Chondrocyte (in vitro differentiated cells): ENCODE measurements at regions not wholly inside any gene's neighbourhood (a gene's known extent, or its start where the extent isn't known, plus 50 kb on each side); places are given as distances from the start of the nearest gene placed in this dataset.
A peak's percentile ranks its signal among the peaks of the same experiment; 100 is the strongest.

Experiments
- DNase-seq: peaks from one replicate; pipeline ENCODE4 v3.0.0; 2021; ENCODE audit warnings: mixed read lengths, low spot score
- H3K27ac Mint-ChIP-seq: one replicate; pipeline ENCODE4 v1.8.0; 2021; ENCODE audit warnings: mild to moderate bottlenecking, moderate library complexity, mixed read lengths; ENCODE audit not compliant: unreplicated experiment
- H3K27me3 Mint-ChIP-seq: 2 replicates; pipeline ENCODE4 v1.8.0; 2021; ENCODE audit warnings: low read depth, mixed read lengths
- H3K36me3 Mint-ChIP-seq: 2 replicates; pipeline ENCODE4 v1.8.0; 2021; ENCODE audit warnings: low read depth, mixed read lengths
- H3K4me1 Mint-ChIP-seq: 2 replicates; pipeline ENCODE4 v1.8.0; 2021; ENCODE audit warnings: low read depth, mild to moderate bottlenecking, mixed read lengths
- H3K4me3 Mint-ChIP-seq: one replicate; pipeline ENCODE4 v1.8.0; 2021; ENCODE audit warnings: mild to moderate bottlenecking, moderate library complexity, mixed read lengths; ENCODE audit not compliant: unreplicated experiment
- H3K9me3 Mint-ChIP-seq: 2 replicates; pipeline ENCODE4 v1.8.0; 2021; ENCODE audit warnings: low read depth, mixed read lengths
- TF ChIP-seq, protein P1 (sequence below): fragments of 200-600 bp; sonication (generic); IDR thresholded peaks from 2 replicates; pipeline ENCODE4 v1.5.0; 2021; ENCODE audit warnings: antibody characterized with exemption, mild to moderate bottlenecking, moderate library complexity

- H3K27me3 Mint-ChIP-seq = peaks cover 2% of the 10 kb centered on the region
- H3K4me3 Mint-ChIP-seq = no peak overlapping the region
- DNase-seq = no peak
- no peaks in the 10 kb centered on the region for H3K9me3 Mint-ChIP-seq
- TF ChIP-seq, protein P1, sequence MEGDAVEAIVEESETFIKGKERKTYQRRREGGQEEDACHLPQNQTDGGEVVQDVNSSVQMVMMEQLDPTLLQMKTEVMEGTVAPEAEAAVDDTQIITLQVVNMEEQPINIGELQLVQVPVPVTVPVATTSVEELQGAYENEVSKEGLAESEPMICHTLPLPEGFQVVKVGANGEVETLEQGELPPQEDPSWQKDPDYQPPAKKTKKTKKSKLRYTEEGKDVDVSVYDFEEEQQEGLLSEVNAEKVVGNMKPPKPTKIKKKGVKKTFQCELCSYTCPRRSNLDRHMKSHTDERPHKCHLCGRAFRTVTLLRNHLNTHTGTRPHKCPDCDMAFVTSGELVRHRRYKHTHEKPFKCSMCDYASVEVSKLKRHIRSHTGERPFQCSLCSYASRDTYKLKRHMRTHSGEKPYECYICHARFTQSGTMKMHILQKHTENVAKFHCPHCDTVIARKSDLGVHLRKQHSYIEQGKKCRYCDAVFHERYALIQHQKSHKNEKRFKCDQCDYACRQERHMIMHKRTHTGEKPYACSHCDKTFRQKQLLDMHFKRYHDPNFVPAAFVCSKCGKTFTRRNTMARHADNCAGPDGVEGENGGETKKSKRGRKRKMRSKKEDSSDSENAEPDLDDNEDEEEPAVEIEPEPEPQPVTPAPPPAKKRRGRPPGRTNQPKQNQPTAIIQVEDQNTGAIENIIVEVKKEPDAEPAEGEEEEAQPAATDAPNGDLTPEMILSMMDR = no peak
- H3K36me3 Mint-ChIP-seq = no peaks in the 10 kb centered on the region
- peaks cover 5% of the 10 kb centered on the region for H3K4me1 Mint-ChIP-seq
- no peak overlapping the region for H3K27ac Mint-ChIP-seq
Observed at GRCh38 chr5:61667525-61668218, 335.6 kb downstream of the ZSWIM6 start.

DNA sequence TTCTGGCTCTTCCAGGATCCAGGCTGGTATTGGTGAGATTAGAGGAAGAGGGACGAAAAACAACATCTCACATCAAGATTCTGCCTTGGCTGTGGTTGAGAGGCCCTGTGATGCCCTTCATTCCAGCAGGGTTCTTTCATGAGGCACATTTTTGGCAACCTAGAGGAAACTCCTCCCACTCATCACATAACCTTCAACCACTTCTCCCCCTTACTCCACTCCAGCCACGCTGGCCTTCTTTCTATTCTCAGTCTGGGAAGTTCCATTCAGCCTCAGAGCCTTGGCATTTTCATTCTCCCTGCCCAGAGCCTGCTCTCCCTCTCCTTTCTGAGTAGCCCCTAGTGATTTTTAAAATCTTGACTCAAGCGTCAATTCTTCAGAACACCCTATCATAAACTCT lies 337.5 kb downstream of the ZSWIM6 start:
- Mint-ChIP-seq H3K36me3 (no peaks in the 10 kb centered on the region), H3K27me3 (no peaks in the 10 kb centered on the region), H3K4me3 (no peak overlapping the region), H3K4me1 (peaks cover 19% of the 10 kb centered on the region), H3K9me3 (no peaks in the 10 kb centered on the region), H3K27ac (no peak overlapping the region)
- no peak for DNase-seq
- TF ChIP-seq, protein P1 = no peak

- peaks cover 19% of the 10 kb centered on the region for H3K4me1 Mint-ChIP-seq
- no peak overlapping the region for H3K27ac Mint-ChIP-seq
- H3K9me3 Mint-ChIP-seq = no peaks in the 10 kb centered on the region
- TF ChIP-seq, protein P1 = no peak
- no peak for DNase-seq
- H3K27me3 Mint-ChIP-seq = no peaks in the 10 kb centered on the region
- no peak overlapping the region for H3K4me3 Mint-ChIP-seq
- H3K36me3 Mint-ChIP-seq = no peaks in the 10 kb centered on the region
Observed at GRCh38 chr5:61670941-61671340, 338.9 kb downstream of the ZSWIM6 start.

DNA sequence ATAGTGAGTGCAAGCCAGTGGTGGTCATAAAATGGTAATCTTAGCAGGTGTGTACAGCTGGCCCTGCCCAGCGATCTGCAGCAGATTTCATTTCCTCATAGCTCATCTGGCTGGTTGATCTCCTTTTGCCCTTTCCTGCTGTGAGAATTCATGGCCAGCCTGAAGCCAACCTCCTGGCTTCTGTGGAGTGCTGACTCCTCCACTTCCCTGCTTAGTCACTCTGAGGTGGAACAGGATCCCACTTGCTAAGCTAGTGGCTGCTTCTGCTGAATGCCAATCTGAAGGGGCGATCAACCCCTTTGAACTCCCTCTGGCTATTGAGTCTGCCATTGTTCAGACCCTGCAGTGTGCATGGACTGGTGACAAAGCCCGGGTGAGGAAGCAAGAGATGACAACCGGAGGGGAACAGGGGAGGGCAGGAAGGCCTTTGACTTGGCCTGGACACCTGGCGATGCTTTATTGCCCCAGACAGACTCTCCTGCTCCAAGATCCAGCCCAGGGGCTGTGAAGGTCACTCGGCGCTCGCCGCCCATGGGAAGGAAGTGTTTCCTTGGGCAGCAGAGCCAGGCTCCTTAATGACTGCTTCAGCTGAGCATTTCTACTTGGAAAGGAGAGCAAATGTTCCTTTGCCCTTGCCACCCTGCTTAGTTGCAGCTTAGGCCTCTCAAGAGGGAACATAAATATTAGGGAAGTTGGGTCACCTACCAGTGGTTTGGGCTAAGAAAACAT lies 341.1 kb downstream of the ZSWIM6 start:
- Mint-ChIP-seq H3K36me3 (no peaks in the 10 kb centered on the region), H3K4me1 (peaks cover 19% of the 10 kb centered on the region), H3K27ac (peak overlapping the region; percentile 49), H3K27me3 (no peaks in the 10 kb centered on the region), H3K4me3 (no peak overlapping the region), H3K9me3 (no peaks in the 10 kb centered on the region)
- TF ChIP-seq, protein P1 = no peak
- DNase-seq = no peak

DNA sequence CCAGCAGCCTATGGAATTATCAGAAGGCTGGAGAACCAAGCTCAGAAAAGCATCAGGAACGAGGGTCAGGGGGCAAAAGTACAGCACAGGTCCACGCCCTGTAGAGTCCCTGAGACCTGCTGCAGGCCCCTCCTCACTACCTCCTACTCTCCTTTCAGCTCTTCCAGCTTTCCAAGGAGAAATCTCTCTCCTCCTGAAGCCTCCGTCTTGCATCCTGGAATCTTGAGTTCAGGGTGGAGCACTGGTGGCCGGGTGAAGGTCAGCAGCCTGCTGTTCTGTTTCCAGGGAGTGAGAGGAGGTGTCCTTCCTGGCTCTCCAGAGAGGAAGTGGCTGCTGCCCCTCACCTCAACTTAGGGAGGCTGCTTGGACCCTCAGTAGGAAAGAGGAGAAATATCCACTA lies 342.3 kb downstream of the ZSWIM6 start:
- Mint-ChIP-seq H3K4me1 (peaks cover 19% of the 10 kb centered on the region), H3K27ac (peak overlapping the region; percentile 18), H3K4me3 (no peak overlapping the region), H3K36me3 (no peaks in the 10 kb centered on the region), H3K9me3 (no peaks in the 10 kb centered on the region), H3K27me3 (no peaks in the 10 kb centered on the region)
- DNase-seq = no peak
- TF ChIP-seq, protein P1 = no peak
